ENCODE measurements at regions not wholly inside any gene's neighbourhood (a gene's known extent, or its start where the extent isn't known, plus 50 kb on each side); places are given as distances from the start of the nearest gene placed in this dataset.

- Histone ChIP-seq H3K4me3 (no peak overlapping the region), H3K4me1 (no peaks in the 10 kb centered on the region), H3K9me3 (no peaks in the 10 kb centered on the region), H3K36me3 (ENCODE audit: low read depth, missing control alignments) (no peaks in the 10 kb centered on the region), H3K27ac (no peak overlapping the region), H3K27me3 (no peaks in the 10 kb centered on the region)
- no peak for TF ChIP-seq CTCF (IDR thresholded peaks at IDR 0.05)
- no peak for TF ChIP-seq POLR2A (IDR thresholded peaks at IDR 0.05)
- DNase-seq, result no peak
- WGBS, 2 donors, result 89 to 92% methylated on average over 7 of the region's 7 CpGs
- intact Hi-C loops (cut with DNase I; ENCODE audit: low total_unique reads), result no loop called here
Observed at GRCh38 chr6:71197267-71197666, 91.3 kb upstream of the OGFRL1 start.

GRCh38 chr6:71197780-71198179, 90.8 kb upstream of the OGFRL1 start:
- H3K4me3 ChIP-seq, result no peak overlapping the region
- 88 to 93% methylated on average over 1 of the region's 1 CpG for WGBS, 2 donors
- no peaks in the 10 kb centered on the region for H3K27me3 ChIP-seq
- no peak overlapping the region for H3K27ac ChIP-seq
- intact Hi-C loops (cut with DNase I; ENCODE audit: low total_unique reads), result no loop called here
- H3K9me3 ChIP-seq, result no peaks in the 10 kb centered on the region
- H3K4me1 ChIP-seq, result no peaks in the 10 kb centered on the region
- no peaks in the 10 kb centered on the region for H3K36me3 ChIP-seq (ENCODE audit: low read depth, missing control alignments)
- TF ChIP-seq CTCF (IDR thresholded peaks at IDR 0.05) (no peak), POLR2A (IDR thresholded peaks at IDR 0.05) (no peak)
- DNase-seq, result no peak

GRCh38 chr6:71198908-71199307, 89.7 kb upstream of the OGFRL1 start:
- no peaks in the 10 kb centered on the region for H3K36me3 ChIP-seq (ENCODE audit: low read depth, missing control alignments)
- H3K27me3 ChIP-seq, result no peaks in the 10 kb centered on the region
- no peak overlapping the region for H3K27ac ChIP-seq
- intact Hi-C loops (cut with DNase I; ENCODE audit: low total_unique reads), result no loop called here
- H3K4me3 ChIP-seq, result no peak overlapping the region
- no peaks in the 10 kb centered on the region for H3K4me1 ChIP-seq
- WGBS, 2 donors, result 98% methylated on average over 2 of the region's 2 CpGs
- DNase-seq, result no peak
- TF ChIP-seq CTCF (IDR thresholded peaks at IDR 0.05) (no peak), POLR2A (IDR thresholded peaks at IDR 0.05) (no peak)
- no peaks in the 10 kb centered on the region for H3K9me3 ChIP-seq

GRCh38 chr6:71199736-71200135, 88.9 kb upstream of the OGFRL1 start:
- Histone ChIP-seq H3K27me3 (no peaks in the 10 kb centered on the region), H3K4me3 (no peak overlapping the region), H3K36me3 (ENCODE audit: low read depth, missing control alignments) (no peaks in the 10 kb centered on the region), H3K9me3 (no peaks in the 10 kb centered on the region), H3K4me1 (no peaks in the 10 kb centered on the region), H3K27ac (no peak overlapping the region)
- DNase-seq, result no peak
- WGBS, 2 donors, result 96 to 97% methylated on average over 2 of the region's 2 CpGs
- TF ChIP-seq POLR2A (IDR thresholded peaks at IDR 0.05), result no peak
- no peak for TF ChIP-seq CTCF (IDR thresholded peaks at IDR 0.05)
- intact Hi-C loops (cut with DNase I; ENCODE audit: low total_unique reads), result no loop called here

- DNase-seq, result no peak
- Histone ChIP-seq H3K27ac (no peak overlapping the region), H3K4me1 (no peaks in the 10 kb centered on the region), H3K9me3 (no peaks in the 10 kb centered on the region), H3K27me3 (no peaks in the 10 kb centered on the region), H3K36me3 (ENCODE audit: low read depth, missing control alignments) (no peaks in the 10 kb centered on the region), H3K4me3 (no peak overlapping the region)
- TF ChIP-seq CTCF (IDR thresholded peaks at IDR 0.05), result no peak
- no peak for TF ChIP-seq POLR2A (IDR thresholded peaks at IDR 0.05)
- WGBS, 2 donors, result 83 to 86% methylated on average over 2 of the region's 2 CpGs
- intact Hi-C loops (cut with DNase I; ENCODE audit: low total_unique reads), result no loop called here
Observed at GRCh38 chr6:71203206-71203605, 85.4 kb upstream of the OGFRL1 start.

All from testis (tissue), 2 donors.